Vagina (tissue), 2 donors: ENCODE measurements at regions not wholly inside any gene's neighbourhood (a gene's known extent, or its start where the extent isn't known, plus 50 kb on each side); places are given as distances from the start of the nearest gene placed in this dataset.

Experiments used
- CTCF ChIP-seq, 3 experiments: fragments of 450-650 bp in 2 of 3; fragments of 200-600 bp in 1 of 3; sonication (generic) in 1 of 3; IDR thresholded peaks; one replicate each; pipeline ENCODE4 v1.5.1; 2017 to 2019; ENCODE audit warnings: antibody characterized with exemption in 3 of 3, mild to moderate bottlenecking in 2 of 3, moderate library complexity in 2 of 3
- POLR2A ChIP-seq, 2 donors: fragments of 450-650 bp; IDR thresholded peaks; one replicate each; pipeline ENCODE4 v1.6.1; 2017; ENCODE audit warnings: antibody characterized with exemption in 2 of 2, mild to moderate bottlenecking in 2 of 2, moderate library complexity in 2 of 2
- POLR2AphosphoS5 ChIP-seq, 2 donors: sonication (generic); formaldehyde crosslinking; IDR thresholded peaks; one replicate each; pipeline ENCODE4 v1.9.0; 2017; ENCODE audit warnings: antibody characterized with exemption in 2 of 2, mild to moderate bottlenecking in 2 of 2, low read depth in 1 of 2; ENCODE audit not compliant: insufficient read depth in 1 of 2

DNA sequence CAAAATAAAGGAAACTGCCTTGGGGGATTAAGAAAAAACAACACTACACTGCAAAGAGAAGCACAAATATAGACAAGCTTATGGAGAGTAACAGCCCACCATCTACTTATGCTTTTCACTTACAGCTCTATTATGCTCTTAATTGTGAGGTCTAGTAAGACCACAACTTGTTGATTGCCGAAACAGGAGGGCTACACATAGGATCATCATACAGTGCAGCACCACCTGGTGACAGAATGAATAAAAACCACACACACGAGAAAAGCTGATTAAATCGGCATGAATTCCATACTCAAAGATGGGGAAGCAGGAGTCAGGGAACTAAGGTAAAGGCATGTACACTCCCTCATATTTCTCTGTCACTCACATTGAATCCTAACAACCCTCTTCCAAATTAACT is 259.2 kb downstream of the IKZF2 start:
- TF ChIP-seq CTCF (IDR thresholded peaks at IDR 0.05), result no peak
- no peak for TF ChIP-seq POLR2A (IDR thresholded peaks at IDR 0.05)
- no peak for TF ChIP-seq POLR2AphosphoS5 (IDR thresholded peaks at IDR 0.05; ENCODE audit: insufficient read depth in 1 of 2, low read depth in 1 of 2)
